Large intestine (tissue), 3 donors: ENCODE measurements at regions not wholly inside any gene's neighbourhood (a gene's known extent, or its start where the extent isn't known, plus 50 kb on each side); places are given as distances from the start of the nearest gene placed in this dataset.
"Not testable (repeated sequence)": the region's sequence is repeated elsewhere in the genome, so short reads cannot be mapped to it uniquely, and the experiment has no call there.

Source experiments
- DNase-seq, 2 donors: peaks; one replicate each; pipeline versions ENCODE4 v3.0.0 to v3.0.0-alpha.2; 2013
- H3K27ac ChIP-seq: one replicate; pipeline ENCODE4 v1.5.1; 2013; ENCODE audit warnings: low read length
- H3K27me3 ChIP-seq: 2 replicates; pipeline ENCODE4 v1.6.1; 2013; ENCODE audit warnings: low read length; ENCODE audit not compliant: control insufficient read depth, insufficient read depth
- H3K36me3 ChIP-seq: 2 replicates; pipeline ENCODE4 v1.6.1; 2013; ENCODE audit warnings: low read length; ENCODE audit not compliant: control insufficient read depth, insufficient read depth
- H3K4me1 ChIP-seq: one replicate; pipeline ENCODE4 v1.6.1; 2013; ENCODE audit warnings: low read length; ENCODE audit not compliant: control insufficient read depth, insufficient read depth
- H3K4me3 ChIP-seq: one replicate; pipeline ENCODE4 v1.5.1; 2013; ENCODE audit warnings: low read length
- H3K9me3 ChIP-seq: one replicate; pipeline ENCODE4 v1.6.1; 2013; ENCODE audit warnings: mild to moderate bottlenecking, low read depth, low read length, moderate library complexity; ENCODE audit not compliant: control insufficient read depth
- WGBS: methylation state at CpG from one replicate; pipeline ENCODE4 v1.1.5; 2013; ENCODE audit warnings: low lambda C conversion rate; ENCODE audit not compliant: insufficient coverage; 5-methylcytosine and 5-hydroxymethylcytosine counted together

- no peaks in the 10 kb centered on the region for H3K4me1 ChIP-seq
- H3K4me3 ChIP-seq = no peak overlapping the region
- no peaks in the 10 kb centered on the region for H3K9me3 ChIP-seq
- H3K36me3 ChIP-seq = no peaks in the 10 kb centered on the region
- H3K27ac ChIP-seq = no peak overlapping the region
- DNase-seq = no peak
- WGBS = no CpG with 5 or more reads among the region's 4 CpGs
- H3K27me3 ChIP-seq = no peaks in the 10 kb centered on the region
Measured at GRCh38 chr7:19537942-19538401, 170.9 kb downstream of the POLR1F start.

GRCh38 chr7:19533266-19533665 lies 175.6 kb downstream of the POLR1F start:
- no peaks in the 10 kb centered on the region for H3K4me1 ChIP-seq
- no peaks in the 10 kb centered on the region for H3K36me3 ChIP-seq
- WGBS = no CpG with 5 or more reads among the region's 1 CpG
- no peaks in the 10 kb centered on the region for H3K27me3 ChIP-seq
- DNase-seq = no peak
- H3K27ac ChIP-seq = no peak overlapping the region
- no peaks in the 10 kb centered on the region for H3K9me3 ChIP-seq
- no peak overlapping the region for H3K4me3 ChIP-seq

GRCh38 chr7:19530852-19531251 lies 178.0 kb downstream of the POLR1F start:
- H3K36me3 ChIP-seq = no peaks in the 10 kb centered on the region
- no peak overlapping the region for H3K4me3 ChIP-seq
- H3K27me3 ChIP-seq = no peaks in the 10 kb centered on the region
- no peaks in the 10 kb centered on the region for H3K9me3 ChIP-seq
- H3K27ac ChIP-seq = no peak overlapping the region
- WGBS = 87% methylated on average over 2 of the region's 3 CpGs
- no peaks in the 10 kb centered on the region for H3K4me1 ChIP-seq
- DNase-seq = no peak

- Histone ChIP-seq H3K9me3 (no peaks in the 10 kb centered on the region), H3K4me1 (no peaks in the 10 kb centered on the region), H3K36me3 (no peaks in the 10 kb centered on the region), H3K27me3 (no peaks in the 10 kb centered on the region), H3K4me3 (no peak overlapping the region), H3K27ac (no peak overlapping the region)
- no peak for DNase-seq
Measured at GRCh38 chr7:19530261-19530660, 178.6 kb downstream of the POLR1F start.

GRCh38 chr7:19526639-19527038 lies 182.2 kb downstream of the POLR1F start:
- no peaks in the 10 kb centered on the region for H3K9me3 ChIP-seq
- WGBS = no CpG with 5 or more reads among the region's 2 CpGs
- H3K36me3 ChIP-seq = no peaks in the 10 kb centered on the region
- no peak overlapping the region for H3K27ac ChIP-seq
- H3K27me3 ChIP-seq = no peaks in the 10 kb centered on the region
- H3K4me3 ChIP-seq = no peak overlapping the region
- DNase-seq = no peak
- H3K4me1 ChIP-seq = no peaks in the 10 kb centered on the region

GRCh38 chr7:19522486-19522885 lies 186.4 kb downstream of the POLR1F start:
- WGBS = 73% methylated on average over 2 of the region's 3 CpGs

GRCh38 chr7:19520392-19520791 lies 188.4 kb downstream of the POLR1F start:
- Histone ChIP-seq H3K9me3 (no peaks in the 10 kb centered on the region), H3K4me1 (no peaks in the 10 kb centered on the region), H3K27me3 (no peaks in the 10 kb centered on the region), H3K36me3 (no peaks in the 10 kb centered on the region), H3K27ac (no peak overlapping the region), H3K4me3 (no peak overlapping the region)
- WGBS = no CpG with 5 or more reads among the region's 1 CpG
- DNase-seq = no peak

More at GRCh38 chr7:19522486-19522885, 186.4 kb downstream of the POLR1F start:
- Histone ChIP-seq H3K36me3 (no peaks in the 10 kb centered on the region), H3K4me1 (no peaks in the 10 kb centered on the region), H3K9me3 (no peaks in the 10 kb centered on the region), H3K27ac (no peak overlapping the region), H3K27me3 (no peaks in the 10 kb centered on the region), H3K4me3 (no peak overlapping the region)
- no peak for DNase-seq

GRCh38 chr7:19519443-19520021 lies 189.3 kb downstream of the POLR1F start:
- WGBS = no CpG with 5 or more reads among the region's 3 CpGs
- DNase-seq = no peak
- Histone ChIP-seq H3K9me3 (no peaks in the 10 kb centered on the region), H3K4me1 (no peaks in the 10 kb centered on the region), H3K4me3 (no peak overlapping the region), H3K27ac (no peak overlapping the region), H3K36me3 (no peaks in the 10 kb centered on the region), H3K27me3 (no peaks in the 10 kb centered on the region)

- not testable (repeated sequence) for H3K27ac ChIP-seq, DNase-seq, H3K27me3 ChIP-seq, H3K36me3 ChIP-seq, H3K4me3 ChIP-seq, H3K4me1 ChIP-seq, H3K9me3 ChIP-seq
- 83% methylated on average over 1 of the region's 3 CpGs for WGBS
Measured at GRCh38 chr7:19517546-19517945, 191.3 kb downstream of the POLR1F start.

GRCh38 chr7:19508821-19509220 lies 200.0 kb downstream of the POLR1F start:
- no CpG with 5 or more reads among the region's 2 CpGs for WGBS
- no peak overlapping the region for H3K4me3 ChIP-seq
- H3K4me1 ChIP-seq = no peaks in the 10 kb centered on the region
- no peaks in the 10 kb centered on the region for H3K27me3 ChIP-seq
- H3K9me3 ChIP-seq = no peaks in the 10 kb centered on the region
- H3K36me3 ChIP-seq = no peaks in the 10 kb centered on the region
- no peak for DNase-seq
- no peak overlapping the region for H3K27ac ChIP-seq

GRCh38 chr7:19508124-19508523 lies 200.7 kb downstream of the POLR1F start:
- H3K27me3 ChIP-seq = no peaks in the 10 kb centered on the region
- no peak overlapping the region for H3K27ac ChIP-seq
- no peak for DNase-seq
- no peaks in the 10 kb centered on the region for H3K36me3 ChIP-seq
- no peaks in the 10 kb centered on the region for H3K9me3 ChIP-seq
- no CpG with 5 or more reads among the region's 2 CpGs for WGBS
- H3K4me3 ChIP-seq = no peak overlapping the region
- H3K4me1 ChIP-seq = no peaks in the 10 kb centered on the region
